ENCODE measurements at regions not wholly inside any gene's neighbourhood (a gene's known extent, or its start where the extent isn't known, plus 50 kb on each side); places are given as distances from the start of the nearest gene placed in this dataset.

DNA sequence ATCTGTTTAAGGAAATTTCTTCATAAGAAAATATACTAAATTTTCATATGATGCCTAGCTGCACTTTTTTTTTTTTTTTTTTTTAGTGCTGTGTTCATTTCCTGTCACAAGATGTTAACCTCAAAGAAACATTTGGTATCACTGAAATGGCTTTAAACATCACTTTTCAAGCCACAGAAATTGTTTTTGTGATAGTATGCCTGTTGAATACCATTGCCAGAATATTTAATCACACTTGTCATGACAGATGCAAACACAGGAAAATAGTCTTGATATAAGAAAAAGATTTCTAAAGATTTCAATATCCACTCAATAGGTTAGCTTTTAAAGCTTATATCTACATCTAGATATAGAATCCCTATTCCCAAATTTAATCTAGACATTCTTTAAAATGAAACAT is 608.5 kb upstream of the AGTR1 start:
- H3K27ac ChIP-seq: peak overlapping the region in 1 of 11 experiments; percentile 5; a peak in 1 of 22 replicates
- no peaks in the 10 kb centered on the region for H3K36me3 ChIP-seq
- H3K9me3 ChIP-seq (replicated peaks in 1 of 11): no peaks in the 10 kb centered on the region
- no peak overlapping the region for H3K4me3 ChIP-seq
- TF ChIP-seq Cebpa-rat (IDR thresholded peaks at IDR 0.05): no peak
- H3K4me2 ChIP-seq: peak overlapping the region in 2 of 11 experiments; percentile 55 to 59; a peak in 3 of 22 replicates
- no peaks in the 10 kb centered on the region for H4K20me1 ChIP-seq
- H3K9ac ChIP-seq: no peak overlapping the region
- peaks cover 0 to 24% (median 0%) of the 10 kb centered on the region in 10 experiments; a peak in 5 of 20 replicates for H3K4me1 ChIP-seq
- no peaks in the 10 kb centered on the region for H3K27me3 ChIP-seq

DNA sequence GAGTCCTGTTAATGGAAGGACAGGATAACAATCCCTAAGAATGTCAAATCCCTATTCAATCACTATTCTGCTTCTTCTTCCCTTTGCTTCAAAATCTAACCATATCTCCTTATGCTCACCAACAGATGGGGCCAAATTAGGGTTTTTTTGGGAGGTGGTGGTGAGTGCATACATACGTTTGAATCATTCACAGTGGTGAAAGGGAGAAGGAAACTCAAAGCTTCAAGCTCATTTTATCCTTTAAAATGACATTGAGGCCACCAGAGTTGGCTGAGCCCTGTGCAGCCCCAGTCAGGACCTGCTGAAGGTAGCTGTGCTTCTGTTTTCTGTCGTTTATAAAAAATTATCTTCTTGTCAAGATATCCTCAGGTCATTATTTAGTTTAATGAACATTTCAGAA is 607.5 kb upstream of the AGTR1 start:
- Histone ChIP-seq H3K4me3 (no peak overlapping the region), H4K20me1 (no peaks in the 10 kb centered on the region), H3K9me3 (replicated peaks in 1 of 11) (no peaks in the 10 kb centered on the region), H3K36me3 (no peaks in the 10 kb centered on the region), H3K4me2 (peak overlapping the region in 2 of 11 experiments; percentile 55 to 59; a peak in 2 of 22 replicates), H3K27ac (no peak overlapping the region), H3K27me3 (no peaks in the 10 kb centered on the region), H3K4me1 (peaks cover 0 to 24% (median 0%) of the 10 kb centered on the region in 10 experiments; a peak in 5 of 20 replicates), H3K9ac (no peak overlapping the region)
- TF ChIP-seq Cebpa-rat (IDR thresholded peaks at IDR 0.05): no peak

DNA sequence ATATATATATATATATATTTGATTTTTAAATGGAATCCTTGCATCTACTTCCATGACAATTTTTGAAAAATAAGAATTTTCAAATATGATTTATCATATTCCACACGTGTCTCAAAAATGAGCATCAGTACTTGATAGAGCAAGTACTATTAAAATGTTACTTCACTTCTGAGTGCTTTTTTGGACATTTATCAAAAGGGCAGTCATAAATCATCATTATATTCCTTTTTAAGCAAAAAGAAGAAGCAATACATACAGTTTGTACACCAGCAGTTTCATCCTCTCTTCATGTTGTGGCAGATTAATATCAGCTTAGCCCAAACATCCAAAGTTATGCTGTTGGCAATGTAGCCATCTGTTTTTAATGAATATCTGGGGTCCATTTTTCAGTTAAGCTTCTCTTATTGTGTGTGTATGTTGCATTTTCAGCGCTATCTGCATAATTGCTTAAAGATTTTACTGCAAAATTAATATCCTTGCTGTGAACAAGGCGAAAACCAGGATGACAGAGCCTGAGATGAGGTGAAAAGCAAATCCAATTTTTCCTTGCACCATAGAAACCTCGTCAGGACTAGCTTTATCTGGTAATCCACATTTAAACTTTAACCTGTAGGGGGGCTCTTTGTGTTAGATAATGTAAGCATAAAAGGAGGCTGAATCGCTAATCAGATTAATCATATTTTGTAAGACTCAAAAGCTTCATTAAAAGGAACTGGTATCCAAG is 604.9 kb upstream of the AGTR1 start:
- no peak for TF ChIP-seq Cebpa-rat (IDR thresholded peaks at IDR 0.05)
- H3K27ac ChIP-seq: no peak overlapping the region

DNA sequence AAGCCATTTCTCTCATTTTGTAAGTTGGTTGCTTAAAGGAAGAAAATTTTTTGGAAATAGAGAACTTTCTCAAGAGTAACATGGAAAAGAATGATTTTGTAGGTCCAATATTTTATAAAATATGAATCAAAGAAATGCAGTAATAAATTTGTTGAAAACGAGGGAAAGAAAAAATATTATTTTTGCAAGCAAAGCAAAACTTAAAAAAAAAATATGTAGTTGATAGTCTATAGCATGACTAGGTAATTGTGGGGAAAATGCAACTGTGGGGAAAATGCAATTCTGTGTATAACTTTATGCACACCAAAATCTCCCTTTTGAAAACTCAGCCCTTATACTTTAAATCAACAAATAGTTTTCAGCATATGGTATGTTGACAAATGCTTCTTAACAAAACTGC is 604.0 kb upstream of the AGTR1 start:
- no peak for TF ChIP-seq Cebpa-rat (IDR thresholded peaks at IDR 0.05)
- H3K27me3 ChIP-seq: no peaks in the 10 kb centered on the region
- H3K4me3 ChIP-seq: no peak overlapping the region
- no peak overlapping the region for H3K4me2 ChIP-seq
- no peak overlapping the region for H3K27ac ChIP-seq
- no peaks in the 10 kb centered on the region for H3K36me3 ChIP-seq
- H4K20me1 ChIP-seq: no peaks in the 10 kb centered on the region
- H3K9me3 ChIP-seq (replicated peaks in 1 of 11): no peaks in the 10 kb centered on the region
- no peak overlapping the region for H3K9ac ChIP-seq
- H3K4me1 ChIP-seq: peaks cover 0 to 16% (median 0%) of the 10 kb centered on the region in 10 experiments; a peak in 5 of 20 replicates

More for the DNA sequence above, 604.9 kb upstream of the AGTR1 start:
- Histone ChIP-seq H3K4me3 (no peak overlapping the region), H3K9ac (no peak overlapping the region), H3K4me1 (peaks cover 0 to 23% (median 0%) of the 10 kb centered on the region in 10 experiments; a peak in 5 of 20 replicates), H4K20me1 (no peaks in the 10 kb centered on the region), H3K36me3 (no peaks in the 10 kb centered on the region), H3K9me3 (replicated peaks in 1 of 11) (no peaks in the 10 kb centered on the region), H3K27me3 (no peaks in the 10 kb centered on the region), H3K4me2 (no peak overlapping the region)

DNA sequence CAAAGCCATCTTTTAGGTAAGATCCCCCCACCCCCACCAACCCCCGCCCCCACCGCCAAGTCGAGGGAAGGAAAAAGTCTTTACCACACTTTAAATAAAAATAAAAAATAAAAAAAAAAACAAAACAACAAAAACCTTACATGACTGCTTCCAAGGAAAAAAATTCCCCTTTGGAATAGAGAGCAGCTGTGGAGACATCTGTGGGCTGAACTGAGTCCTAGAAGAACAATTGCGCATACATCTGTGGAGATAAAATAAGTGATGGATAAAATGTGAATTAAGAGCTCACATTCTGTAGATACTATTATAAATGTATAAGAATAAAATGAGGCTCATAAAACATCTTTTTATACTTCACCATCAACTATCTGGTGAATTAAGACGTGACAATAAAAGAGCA is 601.7 kb upstream of the AGTR1 start:
- H3K27ac ChIP-seq: no peak overlapping the region
- no peaks in the 10 kb centered on the region for H3K36me3 ChIP-seq
- no peak overlapping the region for H3K4me3 ChIP-seq
- no peaks in the 10 kb centered on the region for H4K20me1 ChIP-seq
- no peak overlapping the region for H3K9ac ChIP-seq
- no peak for TF ChIP-seq Cebpa-rat (IDR thresholded peaks at IDR 0.05)
- no peaks in the 10 kb centered on the region for H3K4me1 ChIP-seq
- H3K9me3 ChIP-seq (replicated peaks in 1 of 11): no peaks in the 10 kb centered on the region
- H3K27me3 ChIP-seq: no peaks in the 10 kb centered on the region
- H3K4me2 ChIP-seq: no peak overlapping the region

DNA sequence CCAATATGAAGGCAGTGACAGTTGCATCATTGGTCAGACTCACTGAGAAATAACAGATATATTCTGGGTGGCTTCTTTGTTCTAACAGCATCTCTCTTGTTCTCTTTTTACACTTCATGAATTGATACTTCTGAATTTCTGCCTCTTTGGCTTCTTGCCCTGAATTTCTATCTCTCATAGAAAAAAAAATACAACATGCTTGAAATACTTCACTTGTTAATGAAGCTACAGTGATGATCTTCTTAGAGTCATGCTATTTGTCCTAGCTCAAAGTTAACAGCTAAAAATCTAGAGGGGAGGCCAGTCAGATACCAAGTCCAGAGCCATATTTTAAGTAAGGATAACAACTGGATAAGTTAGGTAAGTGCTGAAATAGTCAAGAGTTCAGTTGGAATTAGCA is 597.2 kb upstream of the AGTR1 start:
- Histone ChIP-seq H3K4me2 (no peak overlapping the region), H3K4me3 (no peak overlapping the region), H4K20me1 (no peaks in the 10 kb centered on the region), H3K27me3 (no peaks in the 10 kb centered on the region), H3K27ac (no peak overlapping the region), H3K4me1 (no peaks in the 10 kb centered on the region), H3K9ac (no peak overlapping the region), H3K9me3 (replicated peaks in 1 of 11) (no peaks in the 10 kb centered on the region), H3K36me3 (no peaks in the 10 kb centered on the region)
- no peak for TF ChIP-seq Cebpa-rat (IDR thresholded peaks at IDR 0.05)

DNA sequence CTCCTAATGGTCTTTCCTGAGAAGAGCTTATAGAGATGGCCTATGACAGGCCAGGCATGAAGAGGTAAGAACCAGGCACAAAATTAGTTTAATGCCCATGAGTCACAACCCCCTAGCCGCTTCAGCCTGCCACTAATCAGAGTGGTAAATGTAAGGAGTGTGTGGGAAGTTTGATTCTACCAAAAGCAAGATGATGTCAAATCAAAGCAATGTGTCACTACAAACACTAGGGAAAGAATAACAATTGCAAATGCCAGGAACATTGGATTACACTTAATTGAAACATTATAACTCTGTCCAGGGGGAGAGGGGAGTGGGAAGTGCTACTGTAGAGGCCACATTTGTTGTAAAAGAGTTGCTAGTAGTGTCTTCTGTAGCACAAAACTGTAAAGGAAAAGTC is 596.6 kb upstream of the AGTR1 start:
- Histone ChIP-seq H3K9ac (no peak overlapping the region), H3K4me2 (no peak overlapping the region), H3K9me3 (replicated peaks in 1 of 11) (no peaks in the 10 kb centered on the region), H3K27me3 (no peaks in the 10 kb centered on the region), H3K4me3 (no peak overlapping the region), H3K27ac (no peak overlapping the region), H3K4me1 (no peaks in the 10 kb centered on the region), H3K36me3 (no peaks in the 10 kb centered on the region), H4K20me1 (no peaks in the 10 kb centered on the region)
- TF ChIP-seq Cebpa-rat (IDR thresholded peaks at IDR 0.05): no peak

DNA sequence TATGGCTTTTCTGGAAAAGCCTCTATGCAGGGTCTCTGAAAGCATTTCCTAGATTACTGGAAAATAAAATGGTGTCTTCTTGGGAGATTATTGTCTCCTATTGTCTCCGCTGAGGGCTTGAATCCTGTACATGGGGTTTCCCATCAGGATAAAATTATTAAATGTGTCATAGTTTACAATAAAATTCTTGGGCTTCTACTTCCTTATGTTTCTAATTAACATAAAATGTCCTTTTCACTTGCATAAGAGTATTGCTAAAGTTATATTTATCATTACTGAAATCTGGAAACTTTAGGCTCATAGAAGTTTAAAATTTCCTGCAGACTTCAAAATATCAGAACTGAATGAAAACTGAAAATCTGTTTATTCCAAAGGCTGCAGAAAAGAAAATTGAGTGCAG is 595.5 kb upstream of the AGTR1 start:
- no peak overlapping the region for H3K27ac ChIP-seq
- no peaks in the 10 kb centered on the region for H3K36me3 ChIP-seq
- no peak overlapping the region for H3K4me2 ChIP-seq
- no peaks in the 10 kb centered on the region for H3K9me3 ChIP-seq (replicated peaks in 1 of 11)
- H3K4me1 ChIP-seq: no peaks in the 10 kb centered on the region
- H4K20me1 ChIP-seq: no peaks in the 10 kb centered on the region
- no peak overlapping the region for H3K4me3 ChIP-seq
- no peak for TF ChIP-seq Cebpa-rat (IDR thresholded peaks at IDR 0.05)
- H3K27me3 ChIP-seq: no peaks in the 10 kb centered on the region
- H3K9ac ChIP-seq: no peak overlapping the region

DNA sequence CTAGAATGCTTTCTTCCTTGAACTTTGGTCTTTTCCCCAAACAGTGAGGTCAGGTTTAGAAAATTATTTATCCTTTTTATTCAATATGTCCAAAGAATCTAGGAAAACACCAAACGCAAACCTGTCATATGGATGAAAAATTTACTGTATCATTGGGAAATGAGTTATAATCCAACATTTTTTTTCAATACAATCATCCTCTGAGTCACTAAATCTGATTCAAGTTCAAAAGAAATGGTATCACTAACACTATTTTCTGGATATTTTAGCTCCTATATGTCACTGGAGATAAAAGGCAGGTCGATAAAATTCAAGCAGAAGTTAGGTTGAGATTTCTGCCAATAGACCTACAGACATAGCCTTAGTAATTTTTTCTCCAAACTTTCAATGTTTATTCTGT is 591.6 kb upstream of the AGTR1 start:
- Histone ChIP-seq H3K4me2 (no peak overlapping the region), H3K27ac (no peak overlapping the region), H3K36me3 (no peaks in the 10 kb centered on the region), H3K4me1 (no peaks in the 10 kb centered on the region), H3K27me3 (no peaks in the 10 kb centered on the region), H3K9me3 (replicated peaks in 1 of 11) (no peaks in the 10 kb centered on the region), H4K20me1 (no peaks in the 10 kb centered on the region), H3K4me3 (no peak overlapping the region), H3K9ac (no peak overlapping the region)
- TF ChIP-seq Cebpa-rat (IDR thresholded peaks at IDR 0.05): no peak

DNA sequence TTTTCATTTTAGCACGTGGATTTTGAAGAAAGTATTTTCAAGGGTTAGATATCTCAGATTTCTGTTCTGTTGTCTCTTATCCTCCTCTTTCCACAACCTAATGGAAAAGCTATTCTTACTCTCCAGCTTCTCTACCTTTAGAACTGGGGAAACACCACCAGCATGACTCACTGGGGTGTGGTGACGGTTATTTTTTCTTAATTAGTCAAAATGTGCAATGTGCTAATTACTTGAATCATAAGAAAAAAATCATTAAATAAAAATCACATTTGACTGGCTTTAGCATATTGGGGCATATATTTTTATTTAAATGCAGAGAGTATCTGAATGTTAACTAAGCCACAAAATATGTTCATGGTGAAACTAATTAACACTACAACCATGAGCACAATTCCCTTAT is 570.7 kb upstream of the AGTR1 start:
- H3K4me1 ChIP-seq: no peaks in the 10 kb centered on the region
- no peaks in the 10 kb centered on the region for H3K36me3 ChIP-seq
- no peaks in the 10 kb centered on the region for H3K9me3 ChIP-seq (replicated peaks in 1 of 11)
- H3K27me3 ChIP-seq: no peaks in the 10 kb centered on the region
- no peak overlapping the region for H3K27ac ChIP-seq
- H3K4me3 ChIP-seq: no peak overlapping the region
- TF ChIP-seq Cebpa-rat (IDR thresholded peaks at IDR 0.05): no peak
- no peak overlapping the region for H3K9ac ChIP-seq
- no peak overlapping the region for H3K4me2 ChIP-seq
- H4K20me1 ChIP-seq: no peaks in the 10 kb centered on the region
